ENCODE measurements at regions not wholly inside any gene's neighbourhood (a gene's known extent, or its start where the extent isn't known, plus 50 kb on each side); places are given as distances from the start of the nearest gene placed in this dataset.

- TF ChIP-seq CTCF (IDR thresholded peaks at IDR 0.05; ENCODE audit: extremely low read depth in 1 of 2, insufficient read depth in 1 of 2, low read depth in 1 of 2, low read length in 2 of 2) (no peak), EZH2 (IDR thresholded peaks at IDR 0.05; ENCODE audit: borderline replicate concordance, low read depth, low read length, severe bottlenecking) (no peak), POLR2AphosphoS5 (IDR thresholded peaks at IDR 0.05; ENCODE audit: insufficient read depth, low read depth, low read length) (no peak), POLR2A (IDR thresholded peaks at IDR 0.05; ENCODE audit: low read depth, low read length) (no peak), GATA2 (IDR thresholded peaks at IDR 0.05; ENCODE audit: insufficient read depth, insufficient read length, low read depth, low read length) (no peak), FOS (IDR thresholded peaks at IDR 0.05; ENCODE audit: borderline replicate concordance, insufficient read depth, low read length) (no peak)
- TF ChIP-seq, protein P1, sequence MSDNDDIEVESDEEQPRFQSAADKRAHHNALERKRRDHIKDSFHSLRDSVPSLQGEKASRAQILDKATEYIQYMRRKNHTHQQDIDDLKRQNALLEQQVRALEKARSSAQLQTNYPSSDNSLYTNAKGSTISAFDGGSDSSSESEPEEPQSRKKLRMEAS (IDR thresholded peaks at IDR 0.05; ENCODE audit: insufficient read depth, insufficient read length) = no peak
Observed at GRCh38 chr18:25825979-25826776, 264.2 kb downstream of the SS18 start.
